Ishikawa (cell line): ENCODE measurements at regions not wholly inside any gene's neighbourhood (a gene's known extent, or its start where the extent isn't known, plus 50 kb on each side); places are given as distances from the start of the nearest gene placed in this dataset.

ENCODE experiments used
- CEBPB ChIP-seq: IDR thresholded peaks from 2 replicates; pipeline ENCODE4 v1.6.1; 2012
- CREB1 ChIP-seq: IDR thresholded peaks from 2 replicates; pipeline ENCODE4 v1.6.1; 2012; ENCODE audit warnings: low read depth
- EGR1 ChIP-seq: IDR thresholded peaks from 2 replicates; pipeline ENCODE4 v1.6.1; 2012
- EP300 ChIP-seq: IDR thresholded peaks from 2 replicates; pipeline ENCODE4 v1.6.1; 2012; ENCODE audit warnings: borderline replicate concordance
- NFIC ChIP-seq: IDR thresholded peaks from 2 replicates; pipeline ENCODE4 v1.6.1; 2012
- RAD21 ChIP-seq: IDR thresholded peaks from 2 replicates; pipeline ENCODE4 v1.6.1; 2012; ENCODE audit warnings: low read depth
- TAF1 ChIP-seq: IDR thresholded peaks from 2 replicates; pipeline ENCODE4 v1.6.1; 2012; ENCODE audit warnings: low read depth, mild to moderate bottlenecking
- TCF12 ChIP-seq: IDR thresholded peaks from 2 replicates; pipeline ENCODE4 v1.6.1; 2012; ENCODE audit warnings: low read depth
- TEAD4 ChIP-seq: IDR thresholded peaks from 2 replicates; pipeline ENCODE4 v1.6.1; 2012
- YY1 ChIP-seq: IDR thresholded peaks from 2 replicates; pipeline ENCODE4 v1.6.1; 2012; ENCODE audit warnings: low read depth
- ZBTB7A ChIP-seq: IDR thresholded peaks from 2 replicates; pipeline ENCODE4 v1.6.1; 2012; ENCODE audit warnings: low read depth
- TF ChIP-seq, protein P1 (sequence below): IDR thresholded peaks from 2 replicates; pipeline ENCODE4 v1.6.1; 2012
- TF ChIP-seq, protein P2 (sequence below): IDR thresholded peaks from 2 replicates; pipeline ENCODE4 v1.6.1; 2012
- TF ChIP-seq, protein P3 (sequence below): IDR thresholded peaks from 2 replicates; pipeline ENCODE4 v1.6.1; 2012; ENCODE audit warnings: low read depth, mild to moderate bottlenecking

DNA sequence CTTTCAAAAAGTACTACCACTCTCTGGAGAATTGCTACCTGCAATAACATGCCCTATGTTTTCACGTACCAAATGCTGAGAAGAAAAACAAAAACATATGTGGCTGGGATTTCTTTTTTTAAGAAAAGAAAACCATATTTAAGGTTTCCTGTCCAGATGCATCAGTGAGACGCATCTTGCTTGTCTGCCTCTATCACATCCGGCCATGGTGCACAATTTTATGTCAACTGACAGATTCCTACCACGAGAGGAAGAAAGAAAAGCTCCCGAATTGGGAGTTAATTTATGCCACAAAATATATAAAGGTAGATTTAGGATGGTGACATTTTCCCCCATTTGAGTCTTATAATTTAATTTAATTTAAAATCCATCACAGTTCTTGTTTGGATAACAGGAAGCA, 62.3 kb upstream of the COL24A1 start:
- TF ChIP-seq CREB1 (no peak), EP300 (no peak), TEAD4 (no peak), NFIC (no peak), YY1 (no peak), ZBTB7A (no peak), CEBPB (no peak), TAF1 (no peak), TCF12 (no peak), EGR1 (no peak), RAD21 (no peak)
- TF ChIP-seq, protein P1, sequence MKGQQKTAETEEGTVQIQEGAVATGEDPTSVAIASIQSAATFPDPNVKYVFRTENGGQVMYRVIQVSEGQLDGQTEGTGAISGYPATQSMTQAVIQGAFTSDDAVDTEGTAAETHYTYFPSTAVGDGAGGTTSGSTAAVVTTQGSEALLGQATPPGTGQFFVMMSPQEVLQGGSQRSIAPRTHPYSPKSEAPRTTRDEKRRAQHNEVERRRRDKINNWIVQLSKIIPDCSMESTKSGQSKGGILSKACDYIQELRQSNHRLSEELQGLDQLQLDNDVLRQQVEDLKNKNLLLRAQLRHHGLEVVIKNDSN = no peak
- TF ChIP-seq, protein P2, sequence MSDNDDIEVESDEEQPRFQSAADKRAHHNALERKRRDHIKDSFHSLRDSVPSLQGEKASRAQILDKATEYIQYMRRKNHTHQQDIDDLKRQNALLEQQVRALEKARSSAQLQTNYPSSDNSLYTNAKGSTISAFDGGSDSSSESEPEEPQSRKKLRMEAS = no peak
- TF ChIP-seq, protein P3, sequence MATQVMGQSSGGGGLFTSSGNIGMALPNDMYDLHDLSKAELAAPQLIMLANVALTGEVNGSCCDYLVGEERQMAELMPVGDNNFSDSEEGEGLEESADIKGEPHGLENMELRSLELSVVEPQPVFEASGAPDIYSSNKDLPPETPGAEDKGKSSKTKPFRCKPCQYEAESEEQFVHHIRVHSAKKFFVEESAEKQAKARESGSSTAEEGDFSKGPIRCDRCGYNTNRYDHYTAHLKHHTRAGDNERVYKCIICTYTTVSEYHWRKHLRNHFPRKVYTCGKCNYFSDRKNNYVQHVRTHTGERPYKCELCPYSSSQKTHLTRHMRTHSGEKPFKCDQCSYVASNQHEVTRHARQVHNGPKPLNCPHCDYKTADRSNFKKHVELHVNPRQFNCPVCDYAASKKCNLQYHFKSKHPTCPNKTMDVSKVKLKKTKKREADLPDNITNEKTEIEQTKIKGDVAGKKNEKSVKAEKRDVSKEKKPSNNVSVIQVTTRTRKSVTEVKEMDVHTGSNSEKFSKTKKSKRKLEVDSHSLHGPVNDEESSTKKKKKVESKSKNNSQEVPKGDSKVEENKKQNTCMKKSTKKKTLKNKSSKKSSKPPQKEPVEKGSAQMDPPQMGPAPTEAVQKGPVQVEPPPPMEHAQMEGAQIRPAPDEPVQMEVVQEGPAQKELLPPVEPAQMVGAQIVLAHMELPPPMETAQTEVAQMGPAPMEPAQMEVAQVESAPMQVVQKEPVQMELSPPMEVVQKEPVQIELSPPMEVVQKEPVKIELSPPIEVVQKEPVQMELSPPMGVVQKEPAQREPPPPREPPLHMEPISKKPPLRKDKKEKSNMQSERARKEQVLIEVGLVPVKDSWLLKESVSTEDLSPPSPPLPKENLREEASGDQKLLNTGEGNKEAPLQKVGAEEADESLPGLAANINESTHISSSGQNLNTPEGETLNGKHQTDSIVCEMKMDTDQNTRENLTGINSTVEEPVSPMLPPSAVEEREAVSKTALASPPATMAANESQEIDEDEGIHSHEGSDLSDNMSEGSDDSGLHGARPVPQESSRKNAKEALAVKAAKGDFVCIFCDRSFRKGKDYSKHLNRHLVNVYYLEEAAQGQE = no peak
